ENCODE measurements at regions not wholly inside any gene's neighbourhood (a gene's known extent, or its start where the extent isn't known, plus 50 kb on each side); places are given as distances from the start of the nearest gene placed in this dataset.

GRCh38 chr4:137623013-137623412 lies 90.7 kb upstream of the PCDH18 start:
- DNase-seq (ENCODE audit: low spot score): no peak
- TF ChIP-seq ETV6 (CRISPR knock-in tag; IDR thresholded peaks at IDR 0.05): no peak
- TF ChIP-seq ZNF425 (CRISPR knock-in tag; conservative IDR thresholded peaks at IDR 0.05): no peak
- TF ChIP-seq HMGXB4 (CRISPR knock-in tag; IDR thresholded peaks at IDR 0.05): no peak
- no peak for TF ChIP-seq PREB (CRISPR knock-in tag; IDR thresholded peaks at IDR 0.05; ENCODE audit: borderline replicate concordance)
- no peak for TF ChIP-seq ZNF232 (CRISPR knock-in tag; IDR thresholded peaks at IDR 0.05)
- no peak overlapping the region for H3K27ac Mint-ChIP-seq
- H3K36me3 Mint-ChIP-seq: no peaks in the 10 kb centered on the region
- H3K9me3 Mint-ChIP-seq: no peaks in the 10 kb centered on the region
- peaks cover 11% of the 10 kb centered on the region for H3K4me1 Mint-ChIP-seq
- CTCF ChIA-PET: no interaction called here
- POLR2A ChIA-PET: no interaction called here
- H3K27me3 Mint-ChIP-seq (ENCODE audit: low read depth): no peaks in the 10 kb centered on the region
- 0 out of 2 replicates have a peak, but pooled peaks have one; percentile 36 for ATAC-seq
- no peak overlapping the region for H3K4me3 Mint-ChIP-seq

GRCh38 chr4:137621056-137621455 lies 88.8 kb upstream of the PCDH18 start:
- H3K9me3 Mint-ChIP-seq: no peaks in the 10 kb centered on the region
- no peak overlapping the region for H3K27ac Mint-ChIP-seq
- CTCF ChIA-PET: no interaction called here
- no peaks in the 10 kb centered on the region for H3K27me3 Mint-ChIP-seq (ENCODE audit: low read depth)
- ATAC-seq (peak; percentile 26; the same call in 1 of the 2 replicates), DNase-seq (ENCODE audit: low spot score) (no peak)
- H3K4me3 Mint-ChIP-seq: no peak overlapping the region
- H3K36me3 Mint-ChIP-seq: no peaks in the 10 kb centered on the region
- H3K4me1 Mint-ChIP-seq: peaks cover 5% of the 10 kb centered on the region
- POLR2A ChIA-PET: no interaction called here
- TF ChIP-seq GTF2I (CRISPR knock-in tag; conservative IDR thresholded peaks at IDR 0.05) (no peak), IRF2 (CRISPR knock-in tag; IDR thresholded peaks at IDR 0.05; ENCODE audit: borderline replicate concordance, low read depth) (no peak), E2F5 (CRISPR knock-in tag; IDR thresholded peaks at IDR 0.05) (no peak), ZNF532 (CRISPR knock-in tag; IDR thresholded peaks at IDR 0.05; ENCODE audit: borderline replicate concordance) (no peak), FOXP1 (CRISPR knock-in tag; IDR thresholded peaks at IDR 0.05; ENCODE audit: borderline replicate concordance) (no peak), MYBL2 (CRISPR knock-in tag; IDR thresholded peaks at IDR 0.05) (no peak), E2F1 (CRISPR knock-in tag; IDR thresholded peaks at IDR 0.05) (no peak), TEAD4 (CRISPR knock-in tag; IDR thresholded peaks at IDR 0.05) (no peak), ZNF263 (CRISPR knock-in tag; IDR thresholded peaks at IDR 0.05; ENCODE audit: low read depth) (no peak), ZNF232 (CRISPR knock-in tag; IDR thresholded peaks at IDR 0.05) (no peak), OVOL2 (CRISPR knock-in tag; IDR thresholded peaks at IDR 0.05; ENCODE audit: borderline replicate concordance) (no peak), SOX15 (CRISPR knock-in tag; IDR thresholded peaks at IDR 0.05) (no peak)
